IPS-18a (cell line): ENCODE measurements at regions not wholly inside any gene's neighbourhood (a gene's known extent, or its start where the extent isn't known, plus 50 kb on each side); places are given as distances from the start of the nearest gene placed in this dataset.
"Not testable (repeated sequence)": the region's sequence is repeated elsewhere in the genome, so short reads cannot be mapped to it uniquely, and the experiment has no call there.

Experiments
- H3K27ac ChIP-seq: one replicate; pipeline ENCODE4 v1.5.1; 2013; ENCODE audit warnings: low read length
- H3K27me3 ChIP-seq: one replicate; pipeline ENCODE4 v1.6.1; 2013; ENCODE audit warnings: mild to moderate bottlenecking, low read length; ENCODE audit not compliant: control insufficient read depth, insufficient read depth
- H3K36me3 ChIP-seq: one replicate; pipeline ENCODE4 v1.6.1; 2013; ENCODE audit warnings: low read depth, low read length; ENCODE audit not compliant: control insufficient read depth
- H3K4me1 ChIP-seq: one replicate; pipeline ENCODE4 v1.6.1; 2013; ENCODE audit warnings: low read depth, low read length; ENCODE audit not compliant: control insufficient read depth
- H3K4me3 ChIP-seq: one replicate; pipeline ENCODE4 v1.5.1; 2013; ENCODE audit warnings: low read length
- H3K9ac ChIP-seq: one replicate; pipeline ENCODE4 v1.6.1; 2013; ENCODE audit warnings: mild to moderate bottlenecking, low read length, moderate library complexity
- H3K9me3 ChIP-seq: one replicate; pipeline ENCODE4 v1.6.1; 2013; ENCODE audit warnings: low read depth, low read length; ENCODE audit not compliant: control insufficient read depth

GRCh38 chr11:96869207-96869606, 479.4 kb downstream of the JRKL start:
- Histone ChIP-seq H3K27me3 (no peaks in the 10 kb centered on the region), H3K9me3 (no peaks in the 10 kb centered on the region), H3K4me3 (no peak overlapping the region), H3K4me1 (no peaks in the 10 kb centered on the region), H3K9ac (no peak overlapping the region), H3K36me3 (no peaks in the 10 kb centered on the region), H3K27ac (no peak overlapping the region)

- Histone ChIP-seq H3K27me3 (no peaks in the 10 kb centered on the region), H3K27ac (no peak overlapping the region), H3K9me3 (no peaks in the 10 kb centered on the region)
These were observed 485.9 kb downstream of the JRKL start for GRCh38 chr11:96875712-96876111.

GRCh38 chr11:96878299-96879051, 488.7 kb downstream of the JRKL start:
- no peak overlapping the region for H3K9ac ChIP-seq
- no peaks in the 10 kb centered on the region for H3K27me3 ChIP-seq
- H3K4me1 ChIP-seq: no peaks in the 10 kb centered on the region
- H3K9me3 ChIP-seq: no peaks in the 10 kb centered on the region
- no peak overlapping the region for H3K27ac ChIP-seq
- H3K4me3 ChIP-seq: no peak overlapping the region
- H3K36me3 ChIP-seq: no peaks in the 10 kb centered on the region

More at GRCh38 chr11:96875712-96876111, 485.9 kb downstream of the JRKL start:
- Histone ChIP-seq H3K36me3 (no peaks in the 10 kb centered on the region), H3K4me1 (no peaks in the 10 kb centered on the region), H3K9ac (no peak overlapping the region), H3K4me3 (no peak overlapping the region)

DNA sequence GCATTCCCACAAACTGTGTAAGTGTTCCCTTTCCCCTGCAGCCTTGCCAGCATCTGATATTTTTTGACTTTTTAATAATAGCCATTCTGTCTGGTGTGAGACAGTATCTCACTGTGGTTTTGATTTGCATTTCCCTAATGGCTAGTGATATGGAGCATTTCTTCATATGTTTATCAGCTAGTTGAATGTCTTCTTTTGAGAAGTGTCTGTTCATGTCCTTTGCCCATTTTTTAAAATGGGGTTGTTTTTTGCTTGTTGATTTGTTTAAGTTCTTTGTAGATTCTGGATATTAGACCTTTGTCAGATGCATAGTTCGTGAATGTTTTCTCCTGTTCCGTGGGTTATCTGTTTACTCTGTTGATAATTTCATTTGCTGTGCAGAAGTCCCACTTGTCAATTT, 492.8 kb downstream of the JRKL start:
- H3K9me3 ChIP-seq, H3K27me3 ChIP-seq, H3K4me3 ChIP-seq, H3K36me3 ChIP-seq, H3K9ac ChIP-seq, H3K4me1 ChIP-seq, H3K27ac ChIP-seq: not testable (repeated sequence)

GRCh38 chr11:96885405-96885804, 495.6 kb downstream of the JRKL start:
- no peaks in the 10 kb centered on the region for H3K4me1 ChIP-seq

DNA sequence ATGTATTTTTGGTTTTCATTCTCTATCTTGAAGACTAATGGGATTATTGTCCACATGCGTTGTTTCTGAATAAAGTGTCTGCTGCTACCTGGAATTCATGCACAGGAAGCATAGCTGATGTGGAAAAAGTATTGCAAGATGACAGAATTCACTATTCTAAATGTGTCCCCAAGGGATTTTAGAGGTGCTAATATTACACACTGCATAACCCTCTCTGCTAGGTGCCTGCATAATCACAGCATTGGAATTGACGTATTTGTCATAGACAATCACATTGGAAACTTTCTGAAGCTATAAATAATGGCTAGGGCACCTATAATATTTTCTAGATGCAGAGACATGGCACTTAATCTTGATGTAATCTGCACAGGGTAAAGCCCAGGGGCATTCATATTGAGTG, 496.1 kb downstream of the JRKL start:
- no peak overlapping the region for H3K4me3 ChIP-seq
- H3K36me3 ChIP-seq: no peaks in the 10 kb centered on the region
- H3K4me1 ChIP-seq: no peaks in the 10 kb centered on the region
- H3K9me3 ChIP-seq: no peaks in the 10 kb centered on the region
- H3K9ac ChIP-seq: no peak overlapping the region
- no peaks in the 10 kb centered on the region for H3K27me3 ChIP-seq
- no peak overlapping the region for H3K27ac ChIP-seq

More at GRCh38 chr11:96885405-96885804, 495.6 kb downstream of the JRKL start:
- Histone ChIP-seq H3K9me3 (no peaks in the 10 kb centered on the region), H3K36me3 (no peaks in the 10 kb centered on the region), H3K4me3 (no peak overlapping the region), H3K27me3 (no peaks in the 10 kb centered on the region), H3K27ac (no peak overlapping the region), H3K9ac (no peak overlapping the region)

GRCh38 chr11:96893988-96894387, 504.2 kb downstream of the JRKL start:
- H3K27ac ChIP-seq: no peak overlapping the region
- H3K9ac ChIP-seq: peak overlapping the region; percentile 8
- H3K4me3 ChIP-seq: no peak overlapping the region
- H3K4me1 ChIP-seq: peaks cover 8% of the 10 kb centered on the region
- no peaks in the 10 kb centered on the region for H3K9me3 ChIP-seq
- no peaks in the 10 kb centered on the region for H3K27me3 ChIP-seq
- H3K36me3 ChIP-seq: no peaks in the 10 kb centered on the region

DNA sequence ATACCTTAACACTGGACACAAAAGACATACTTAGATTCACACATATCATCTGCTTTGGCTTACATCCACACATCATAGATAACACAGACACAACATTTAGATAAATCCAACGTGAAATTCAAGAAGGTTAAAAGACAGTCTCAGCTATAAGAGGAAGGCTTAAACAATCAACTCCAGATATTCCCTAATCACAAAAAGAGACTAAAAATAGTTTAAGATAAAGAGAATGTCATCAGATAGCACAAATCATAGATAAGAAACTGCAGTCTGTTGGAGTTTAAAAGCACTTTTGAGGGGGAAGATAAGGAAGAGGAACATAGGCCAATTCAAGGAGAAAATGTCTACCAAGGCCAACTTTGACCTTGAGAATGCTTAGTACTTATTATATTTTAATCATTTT, 504.8 kb downstream of the JRKL start:
- peaks cover 8% of the 10 kb centered on the region for H3K4me1 ChIP-seq
- H3K9ac ChIP-seq: peak overlapping the region; percentile 8
- H3K27ac ChIP-seq: no peak overlapping the region
- H3K9me3 ChIP-seq: no peaks in the 10 kb centered on the region
- H3K27me3 ChIP-seq: no peaks in the 10 kb centered on the region
- no peak overlapping the region for H3K4me3 ChIP-seq
- H3K36me3 ChIP-seq: no peaks in the 10 kb centered on the region

GRCh38 chr11:96899971-96900370, 510.2 kb downstream of the JRKL start:
- no peaks in the 10 kb centered on the region for H3K36me3 ChIP-seq
- no peaks in the 10 kb centered on the region for H3K27me3 ChIP-seq
- H3K9me3 ChIP-seq: no peaks in the 10 kb centered on the region
- H3K4me1 ChIP-seq: no peaks in the 10 kb centered on the region
- no peak overlapping the region for H3K27ac ChIP-seq
- no peak overlapping the region for H3K4me3 ChIP-seq
- H3K9ac ChIP-seq: no peak overlapping the region

DNA sequence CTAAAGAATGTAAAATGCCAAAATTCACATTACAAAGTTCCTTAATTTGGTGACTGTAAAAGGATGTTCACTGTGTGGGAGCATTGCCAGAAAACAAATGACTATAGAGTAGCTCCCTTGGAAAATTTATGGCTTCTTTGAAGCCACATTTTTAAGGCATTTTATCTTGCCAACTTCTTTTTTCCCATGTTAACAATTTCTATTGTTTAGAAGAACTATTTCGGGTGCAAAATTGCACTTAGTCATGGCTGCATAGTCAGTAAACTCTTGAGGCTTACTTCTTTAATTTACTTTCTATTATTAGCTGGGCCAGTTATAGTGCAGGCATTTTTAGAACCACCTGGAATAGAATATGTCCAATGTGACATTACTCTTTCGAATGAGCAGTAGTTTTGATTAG, 515.3 kb downstream of the JRKL start:
- H3K36me3 ChIP-seq: no peaks in the 10 kb centered on the region
- no peak overlapping the region for H3K9ac ChIP-seq
- H3K27ac ChIP-seq: no peak overlapping the region
- H3K4me3 ChIP-seq: no peak overlapping the region
- no peaks in the 10 kb centered on the region for H3K4me1 ChIP-seq
- H3K27me3 ChIP-seq: no peaks in the 10 kb centered on the region
- no peaks in the 10 kb centered on the region for H3K9me3 ChIP-seq

GRCh38 chr11:96905663-96906062, 515.9 kb downstream of the JRKL start:
- Histone ChIP-seq H3K36me3 (no peaks in the 10 kb centered on the region), H3K9me3 (no peaks in the 10 kb centered on the region), H3K27ac (no peak overlapping the region), H3K9ac (no peak overlapping the region), H3K27me3 (no peaks in the 10 kb centered on the region), H3K4me1 (no peaks in the 10 kb centered on the region), H3K4me3 (no peak overlapping the region)

- Histone ChIP-seq H3K36me3 (no peaks in the 10 kb centered on the region), H3K9ac (no peak overlapping the region), H3K27ac (no peak overlapping the region), H3K4me1 (no peaks in the 10 kb centered on the region), H3K9me3 (no peaks in the 10 kb centered on the region), H3K4me3 (no peak overlapping the region), H3K27me3 (no peaks in the 10 kb centered on the region)
These were observed 516.7 kb downstream of the JRKL start for GRCh38 chr11:96906476-96906875.
